Astrocyte (in vitro differentiated cells and primary cell): ENCODE measurements at regions not wholly inside any gene's neighbourhood (a gene's known extent, or its start where the extent isn't known, plus 50 kb on each side); places are given as distances from the start of the nearest gene placed in this dataset.

Experiments used
- EZH2 ChIP-seq: IDR thresholded peaks from 2 replicates; pipeline ENCODE4 v1.6.1; 2012; ENCODE audit warnings: mild to moderate bottlenecking, low read length, inconsistent platforms; ENCODE audit not compliant: insufficient read depth
- TF ChIP-seq, protein P1 (sequence below): IDR thresholded peaks from 2 replicates; pipeline ENCODE4 v1.5.1; 2011; ENCODE audit warnings: low read depth, mild to moderate bottlenecking, inconsistent platforms, low read length, moderate library complexity; ENCODE audit not compliant: insufficient read depth

GRCh38 chr10:128221807-128222206 lies 95.6 kb upstream of the MKI67 start:
- TF ChIP-seq, protein P1, sequence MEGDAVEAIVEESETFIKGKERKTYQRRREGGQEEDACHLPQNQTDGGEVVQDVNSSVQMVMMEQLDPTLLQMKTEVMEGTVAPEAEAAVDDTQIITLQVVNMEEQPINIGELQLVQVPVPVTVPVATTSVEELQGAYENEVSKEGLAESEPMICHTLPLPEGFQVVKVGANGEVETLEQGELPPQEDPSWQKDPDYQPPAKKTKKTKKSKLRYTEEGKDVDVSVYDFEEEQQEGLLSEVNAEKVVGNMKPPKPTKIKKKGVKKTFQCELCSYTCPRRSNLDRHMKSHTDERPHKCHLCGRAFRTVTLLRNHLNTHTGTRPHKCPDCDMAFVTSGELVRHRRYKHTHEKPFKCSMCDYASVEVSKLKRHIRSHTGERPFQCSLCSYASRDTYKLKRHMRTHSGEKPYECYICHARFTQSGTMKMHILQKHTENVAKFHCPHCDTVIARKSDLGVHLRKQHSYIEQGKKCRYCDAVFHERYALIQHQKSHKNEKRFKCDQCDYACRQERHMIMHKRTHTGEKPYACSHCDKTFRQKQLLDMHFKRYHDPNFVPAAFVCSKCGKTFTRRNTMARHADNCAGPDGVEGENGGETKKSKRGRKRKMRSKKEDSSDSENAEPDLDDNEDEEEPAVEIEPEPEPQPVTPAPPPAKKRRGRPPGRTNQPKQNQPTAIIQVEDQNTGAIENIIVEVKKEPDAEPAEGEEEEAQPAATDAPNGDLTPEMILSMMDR: no peak
- TF ChIP-seq EZH2: no peak
